Glutamatergic neuron (in vitro differentiated cells): ENCODE measurements at regions not wholly inside any gene's neighbourhood (a gene's known extent, or its start where the extent isn't known, plus 50 kb on each side); places are given as distances from the start of the nearest gene placed in this dataset.
A peak's percentile ranks its signal among the peaks of the same experiment; 100 is the strongest.

ENCODE experiments used
- DNase-seq: peaks from one replicate; pipeline ENCODE4 v3.0.0; 2022
- H3K27ac Mint-ChIP-seq: one replicate; pipeline ENCODE4 v1.8.0; 2020; ENCODE audit warnings: mild to moderate bottlenecking, mixed read lengths, inconsistent platforms; ENCODE audit not compliant: unreplicated experiment
- H3K27me3 Mint-ChIP-seq: one replicate; pipeline ENCODE4 v1.8.0; 2020; ENCODE audit warnings: mild to moderate bottlenecking, moderate library complexity, mixed read lengths, inconsistent platforms; ENCODE audit not compliant: unreplicated experiment
- H3K36me3 Mint-ChIP-seq: one replicate; pipeline ENCODE4 v1.8.0; 2020; ENCODE audit warnings: mild to moderate bottlenecking, mixed read lengths, inconsistent platforms; ENCODE audit not compliant: unreplicated experiment
- H3K4me1 Mint-ChIP-seq: one replicate; pipeline ENCODE4 v1.8.0; 2020; ENCODE audit warnings: mild to moderate bottlenecking, low read depth, mixed read lengths, inconsistent platforms; ENCODE audit not compliant: unreplicated experiment
- H3K4me3 Mint-ChIP-seq: one replicate; pipeline ENCODE4 v1.8.0; 2020; ENCODE audit warnings: mild to moderate bottlenecking, mixed read lengths, inconsistent platforms; ENCODE audit not compliant: unreplicated experiment
- H3K9me3 Mint-ChIP-seq: one replicate; pipeline ENCODE4 v1.8.0; 2020; ENCODE audit warnings: mild to moderate bottlenecking, moderate library complexity, mixed read lengths, inconsistent platforms; ENCODE audit not compliant: unreplicated experiment
- CTCF ChIP-seq: fragments of 200-600 bp; sonication (generic); IDR thresholded peaks from one replicate; pipeline ENCODE4 v1.5.0; 2021; ENCODE audit not compliant: partially characterized antibody, unreplicated experiment

GRCh38 chr2:212695426-212695825 lies 156.8 kb upstream of the ERBB4 start:
- H3K4me1 Mint-ChIP-seq: no peaks in the 10 kb centered on the region
- H3K4me3 Mint-ChIP-seq: no peak overlapping the region
- no peak overlapping the region for H3K27ac Mint-ChIP-seq
- H3K9me3 Mint-ChIP-seq: no peaks in the 10 kb centered on the region
- no peak for DNase-seq
- no peaks in the 10 kb centered on the region for H3K27me3 Mint-ChIP-seq
- no peak for TF ChIP-seq CTCF
- H3K36me3 Mint-ChIP-seq: no peaks in the 10 kb centered on the region

GRCh38 chr2:212694398-212694797 lies 155.8 kb upstream of the ERBB4 start:
- no peak for DNase-seq
- no peak overlapping the region for H3K4me3 Mint-ChIP-seq
- H3K4me1 Mint-ChIP-seq: no peaks in the 10 kb centered on the region
- no peak for TF ChIP-seq CTCF
- no peak overlapping the region for H3K27ac Mint-ChIP-seq
- no peaks in the 10 kb centered on the region for H3K9me3 Mint-ChIP-seq
- no peaks in the 10 kb centered on the region for H3K27me3 Mint-ChIP-seq
- H3K36me3 Mint-ChIP-seq: no peaks in the 10 kb centered on the region

GRCh38 chr2:212692466-212692865 lies 153.9 kb upstream of the ERBB4 start:
- no peak overlapping the region for H3K27ac Mint-ChIP-seq
- H3K36me3 Mint-ChIP-seq: no peaks in the 10 kb centered on the region
- no peak for DNase-seq
- H3K4me1 Mint-ChIP-seq: no peaks in the 10 kb centered on the region
- H3K27me3 Mint-ChIP-seq: no peaks in the 10 kb centered on the region
- H3K9me3 Mint-ChIP-seq: no peaks in the 10 kb centered on the region
- no peak overlapping the region for H3K4me3 Mint-ChIP-seq
- TF ChIP-seq CTCF: no peak

- peak; percentile 59 for DNase-seq
- no peaks in the 10 kb centered on the region for H3K4me1 Mint-ChIP-seq
- no peak overlapping the region for H3K27ac Mint-ChIP-seq
- peak; percentile 93 for TF ChIP-seq CTCF
- H3K27me3 Mint-ChIP-seq: no peaks in the 10 kb centered on the region
- H3K9me3 Mint-ChIP-seq: no peaks in the 10 kb centered on the region
- H3K4me3 Mint-ChIP-seq: no peak overlapping the region
- no peaks in the 10 kb centered on the region for H3K36me3 Mint-ChIP-seq
Measured at GRCh38 chr2:212686285-212686895, 147.8 kb upstream of the ERBB4 start.

GRCh38 chr2:212683346-212684097 lies 144.9 kb upstream of the ERBB4 start:
- H3K27me3 Mint-ChIP-seq: no peaks in the 10 kb centered on the region
- no peak for TF ChIP-seq CTCF
- H3K9me3 Mint-ChIP-seq: no peaks in the 10 kb centered on the region
- H3K4me3 Mint-ChIP-seq: no peak overlapping the region
- H3K4me1 Mint-ChIP-seq: no peaks in the 10 kb centered on the region
- no peak overlapping the region for H3K27ac Mint-ChIP-seq
- no peaks in the 10 kb centered on the region for H3K36me3 Mint-ChIP-seq
- no peak for DNase-seq
